ENCODE measurements at regions not wholly inside any gene's neighbourhood (a gene's known extent, or its start where the extent isn't known, plus 50 kb on each side); places are given as distances from the start of the nearest gene placed in this dataset.

- no peak for TF ChIP-seq CTCF (IDR thresholded peaks at IDR 0.05; ENCODE audit: low read depth, low read length)
Measured at GRCh38 chr5:74282490-74282889, 358.0 kb downstream of the ENC1 start.

GRCh38 chr5:74281166-74281565 is 359.4 kb downstream of the ENC1 start:
- H3K4me3 ChIP-seq (replicated peaks in 1 of 2; ENCODE audit: low read depth in 2 of 2, low read length in 2 of 2): no peak overlapping the region
- no peak for TF ChIP-seq CTCF (IDR thresholded peaks at IDR 0.05; ENCODE audit: low read depth, low read length)
- no peak for DNase-seq (ENCODE audit: low read depth in 2 of 2)

More at GRCh38 chr5:74282490-74282889, 358.0 kb downstream of the ENC1 start:
- H3K4me3 ChIP-seq (replicated peaks in 1 of 2; ENCODE audit: low read depth in 2 of 2, low read length in 2 of 2): no peak overlapping the region
- no peak for DNase-seq (ENCODE audit: low read depth in 2 of 2)

- TF ChIP-seq CTCF (IDR thresholded peaks at IDR 0.05; ENCODE audit: low read depth, low read length): no peak
- no peak for DNase-seq (ENCODE audit: low read depth in 2 of 2)
- H3K4me3 ChIP-seq (replicated peaks in 1 of 2; ENCODE audit: low read depth in 2 of 2, low read length in 2 of 2): no peak overlapping the region
Measured at GRCh38 chr5:74280306-74280705, 360.2 kb downstream of the ENC1 start.

- H3K4me3 ChIP-seq (replicated peaks in 1 of 2; ENCODE audit: low read depth in 2 of 2, low read length in 2 of 2): no peak overlapping the region
- DNase-seq (ENCODE audit: low read depth in 2 of 2): no peak
- no peak for TF ChIP-seq CTCF (IDR thresholded peaks at IDR 0.05; ENCODE audit: low read depth, low read length)
Measured at GRCh38 chr5:74279244-74279643, 361.3 kb downstream of the ENC1 start.

GRCh38 chr5:74277418-74277817 is 363.1 kb downstream of the ENC1 start:
- DNase-seq (ENCODE audit: low read depth in 2 of 2): no peak
- TF ChIP-seq CTCF (IDR thresholded peaks at IDR 0.05; ENCODE audit: low read depth, low read length): no peak
- H3K4me3 ChIP-seq (replicated peaks in 1 of 2; ENCODE audit: low read depth in 2 of 2, low read length in 2 of 2): no peak overlapping the region

GRCh38 chr5:74275171-74275992 is 365.1 kb downstream of the ENC1 start:
- H3K4me3 ChIP-seq (replicated peaks in 1 of 2; ENCODE audit: low read depth in 2 of 2, low read length in 2 of 2): no peak overlapping the region
- TF ChIP-seq CTCF (IDR thresholded peaks at IDR 0.05; ENCODE audit: low read depth, low read length): no peak
- peak; percentile 15 to 37 for DNase-seq (ENCODE audit: low read depth in 2 of 2)

All from cardiac fibroblast (primary cell).